ENCODE measurements at regions not wholly inside any gene's neighbourhood (a gene's known extent, or its start where the extent isn't known, plus 50 kb on each side); places are given as distances from the start of the nearest gene placed in this dataset.

- TF ChIP-seq CTCF (conservative IDR thresholded peaks at IDR 0.05; ENCODE audit: low read depth in 2 of 2) (no peak), JUNB (IDR thresholded peaks at IDR 0.05; ENCODE audit: unreplicated experiment) (no peak), POLR2AphosphoS5 (IDR thresholded peaks at IDR 0.05; ENCODE audit: low read depth) (no peak), EZH2 (IDR thresholded peaks at IDR 0.05; ENCODE audit: low read depth, unreplicated experiment) (no peak), CREB1 (CRISPR knock-in tag; IDR thresholded peaks at IDR 0.05; ENCODE audit: low read depth) (no peak), EZH2phosphoT487 (IDR thresholded peaks at IDR 0.05; ENCODE audit: unreplicated experiment) (no peak), ZNF331 (CRISPR knock-in tag; IDR thresholded peaks at IDR 0.05; ENCODE audit: low read depth) (no peak)
These were observed 637.0 kb downstream of the NR4A2 start for GRCh38 chr2:155695505-155695904.

Data from GM23338 (cell line).